Activated CD4-positive, alpha-beta T cell treated with anti-CD3 and anti-CD28 coated beads, Interleukin-2, amount 50 U/mL, for 16 hours (primary cell): ENCODE measurements at regions not wholly inside any gene's neighbourhood (a gene's known extent, or its start where the extent isn't known, plus 50 kb on each side); places are given as distances from the start of the nearest gene placed in this dataset.

Source experiments
- DNase-seq: peaks from one replicate; pipeline ENCODE4 v3.0.0-alpha.2; 2020

GRCh38 chr10:10647331-10647730 is 370.3 kb upstream of the CELF2 start:
- DNase-seq, result no peak

GRCh38 chr10:10657139-10657760 is 360.4 kb upstream of the CELF2 start:
- DNase-seq, result no peak

GRCh38 chr10:10658172-10658785 is 359.4 kb upstream of the CELF2 start:
- DNase-seq, result no peak

- DNase-seq, result no peak
These were observed 357.6 kb upstream of the CELF2 start for GRCh38 chr10:10660054-10660453.

GRCh38 chr10:10661176-10661575 is 356.5 kb upstream of the CELF2 start:
- DNase-seq, result no peak

- no peak for DNase-seq
These were observed 354.8 kb upstream of the CELF2 start for GRCh38 chr10:10662716-10663408.

GRCh38 chr10:10663622-10664021 is 354.1 kb upstream of the CELF2 start:
- no peak for DNase-seq

- no peak for DNase-seq
These were observed 351.9 kb upstream of the CELF2 start for GRCh38 chr10:10665750-10666149.

- no peak for DNase-seq
These were observed 350.2 kb upstream of the CELF2 start for GRCh38 chr10:10667466-10667865.

GRCh38 chr10:10676972-10677371 is 340.7 kb upstream of the CELF2 start:
- DNase-seq, result no peak

- DNase-seq, result peak; percentile 50
These were observed 340.2 kb upstream of the CELF2 start for GRCh38 chr10:10677479-10677878.

- no peak for DNase-seq
These were observed 337.2 kb upstream of the CELF2 start for GRCh38 chr10:10680496-10680895.

GRCh38 chr10:10684972-10685371 is 332.7 kb upstream of the CELF2 start:
- DNase-seq, result no peak

- DNase-seq, result no peak
These were observed 332.1 kb upstream of the CELF2 start for GRCh38 chr10:10685566-10685965.

GRCh38 chr10:10687751-10688150 is 329.9 kb upstream of the CELF2 start:
- no peak for DNase-seq

- DNase-seq, result no peak
These were observed 318.2 kb upstream of the CELF2 start for GRCh38 chr10:10699427-10699826.

- no peak for DNase-seq
These were observed 316.5 kb upstream of the CELF2 start for GRCh38 chr10:10701084-10701611.

- no peak for DNase-seq
These were observed 315.5 kb upstream of the CELF2 start for GRCh38 chr10:10702211-10702610.

- no peak for DNase-seq
These were observed 314.3 kb upstream of the CELF2 start for GRCh38 chr10:10703382-10703781.

GRCh38 chr10:10712155-10712704 is 305.4 kb upstream of the CELF2 start:
- DNase-seq, result no peak

- DNase-seq, result no peak
These were observed 303.3 kb upstream of the CELF2 start for GRCh38 chr10:10714327-10714726.

- no peak for DNase-seq
These were observed 300.7 kb upstream of the CELF2 start for GRCh38 chr10:10716972-10717371.

GRCh38 chr10:10722422-10722821 is 295.2 kb upstream of the CELF2 start:
- DNase-seq, result no peak

GRCh38 chr10:10725196-10725595 is 292.5 kb upstream of the CELF2 start:
- no peak for DNase-seq
